COLO668 (cell line): ENCODE measurements at regions not wholly inside any gene's neighbourhood (a gene's known extent, or its start where the extent isn't known, plus 50 kb on each side); places are given as distances from the start of the nearest gene placed in this dataset.

ENCODE experiments used
- DNase-seq: peaks from one replicate; lab custom pipeline; 2025; ENCODE audit not compliant: unreplicated experiment; lab: John Stamatoyannopoulos, UW

- no peak for DNase-seq
Measured at GRCh38 chr12:127078577-127079350, 1188.2 kb upstream of the TMEM132C start.

GRCh38 chr12:127079636-127080035 lies 1187.3 kb upstream of the TMEM132C start:
- DNase-seq, result no peak

- no peak for DNase-seq
Measured at GRCh38 chr12:127081058-127081457, 1185.9 kb upstream of the TMEM132C start.

- DNase-seq, result peak; percentile 6
Measured at GRCh38 chr12:127083008-127083949, 1183.7 kb upstream of the TMEM132C start.

GRCh38 chr12:127101076-127101475 lies 1165.9 kb upstream of the TMEM132C start:
- no peak for DNase-seq

GRCh38 chr12:127106041-127106440 lies 1160.9 kb upstream of the TMEM132C start:
- DNase-seq, result no peak

- DNase-seq, result no peak
Measured at GRCh38 chr12:127106697-127107096, 1160.3 kb upstream of the TMEM132C start.

GRCh38 chr12:127107744-127108143 lies 1159.2 kb upstream of the TMEM132C start:
- no peak for DNase-seq

- peak; percentile 37 for DNase-seq
Measured at GRCh38 chr12:127108360-127109215, 1158.4 kb upstream of the TMEM132C start.

GRCh38 chr12:127113945-127114344 lies 1153.0 kb upstream of the TMEM132C start:
- DNase-seq, result no peak

- no peak for DNase-seq
Measured at GRCh38 chr12:127115468-127116035, 1151.4 kb upstream of the TMEM132C start.

GRCh38 chr12:127118251-127118650 lies 1148.7 kb upstream of the TMEM132C start:
- DNase-seq, result no peak

- no peak for DNase-seq
Measured at GRCh38 chr12:127119600-127120140, 1147.3 kb upstream of the TMEM132C start.

- DNase-seq, result no peak
Measured at GRCh38 chr12:127120851-127121250, 1146.1 kb upstream of the TMEM132C start.

GRCh38 chr12:127121494-127122084 lies 1145.4 kb upstream of the TMEM132C start:
- no peak for DNase-seq

GRCh38 chr12:127125607-127126259 lies 1141.2 kb upstream of the TMEM132C start:
- peak; percentile 1 for DNase-seq

- DNase-seq, result no peak
Measured at GRCh38 chr12:127126260-127126628, 1140.7 kb upstream of the TMEM132C start.

GRCh38 chr12:127127897-127128296 lies 1139.1 kb upstream of the TMEM132C start:
- DNase-seq, result no peak

- no peak for DNase-seq
Measured at GRCh38 chr12:127130506-127131124, 1136.4 kb upstream of the TMEM132C start.
